IMR-90 (cell line): ENCODE measurements at regions not wholly inside any gene's neighbourhood (a gene's known extent, or its start where the extent isn't known, plus 50 kb on each side); places are given as distances from the start of the nearest gene placed in this dataset.

Experiments used
- ATAC-seq: fragments of 200-7000 bp; cut with Tn5 transposase; 2 replicates; pipeline ENCODE4 v1.9.1; 2020; ENCODE audit warnings: low read depth, mild to moderate bottlenecking, moderate library complexity
- BruUV-seq: library from RNA; stranded (reverse); fragments of 400-500 nt; replicated peaks from 2 replicates; lab custom pipeline; 2021; lab: Mats Ljungman, UMichigan
- CTCF ChIA-PET: fragments of 300-600 bp; formaldehyde crosslinking; extraction: SDS; loops from one replicate; lab custom pipeline; 2021; ENCODE audit warnings: antibody characterized with exemption; lab: Yijun Ruan, JAX
- POLR2A ChIA-PET: fragments of 300-600 bp; sonication (Branson Sonifier 250); formaldehyde crosslinking; loops from one replicate; lab custom pipeline; 2022; ENCODE audit warnings: antibody characterized with exemption; ENCODE audit not compliant: unreplicated experiment; lab: Charles Lee
- DNase-seq: peaks from one replicate; pipeline ENCODE4 v3.0.0; 2013
- H2AFZ ChIP-seq: replicated peaks from 2 replicates; pipeline ENCODE3; 2013; ENCODE audit warnings: low read length, mild to moderate bottlenecking; ENCODE audit not compliant: poor library complexity
- H2AK5ac ChIP-seq: 2 replicates; pipeline ENCODE4 v1.6.1; 2013; ENCODE audit warnings: low read depth, low read length, inconsistent platforms
- H2AK9ac ChIP-seq: replicated peaks from 2 replicates; pipeline ENCODE3; 2013; ENCODE audit warnings: mild to moderate bottlenecking, low read depth, low read length, moderate library complexity; ENCODE audit not compliant: poor library complexity
- H2BK120ac ChIP-seq: 2 replicates; pipeline ENCODE4 v1.6.1; 2013; ENCODE audit warnings: low read depth, low read length, inconsistent platforms
- H2BK15ac ChIP-seq: 3 replicates; pipeline ENCODE4 v1.6.1; 2013; ENCODE audit warnings: low read depth, low read length, inconsistent platforms
- H2BK20ac ChIP-seq: 2 replicates; pipeline ENCODE4 v1.6.1; 2013; ENCODE audit warnings: low read depth, mild to moderate bottlenecking, inconsistent platforms, low read length, moderate library complexity
- H2BK5ac ChIP-seq: 2 replicates; pipeline ENCODE4 v1.6.1; 2013; ENCODE audit warnings: mild to moderate bottlenecking, low read depth, low read length, inconsistent platforms; ENCODE audit not compliant: poor library complexity, severe bottlenecking
- H3K14ac ChIP-seq: replicated peaks from 2 replicates; pipeline ENCODE4 v1.6.1; 2013; ENCODE audit warnings: low read depth, low read length, inconsistent platforms
- H3K18ac ChIP-seq: 2 replicates; pipeline ENCODE4 v1.6.1; 2013; ENCODE audit warnings: low read depth, low read length, control low read depth
- H3K23ac ChIP-seq: 2 replicates; pipeline ENCODE4 v1.6.1; 2013; ENCODE audit warnings: low read depth, low read length, inconsistent platforms
- H3K27ac ChIP-seq: 2 replicates; pipeline ENCODE4 v1.5.1; 2013; ENCODE audit warnings: mild to moderate bottlenecking, control low read depth, low read length; ENCODE audit not compliant: insufficient read depth
- H3K27me3 ChIP-seq: 2 replicates; pipeline ENCODE4 v1.6.1; 2013; ENCODE audit warnings: low read length; ENCODE audit not compliant: control insufficient read depth, insufficient read depth
- H3K36me3 ChIP-seq: 2 replicates; pipeline ENCODE4 v1.6.1; 2013; ENCODE audit warnings: low read length, mixed read lengths; ENCODE audit not compliant: control insufficient read depth, insufficient read depth
- H3K4ac ChIP-seq: 2 replicates; pipeline ENCODE4 v1.6.1; 2013; ENCODE audit warnings: low read depth, low read length, inconsistent platforms
- H3K4me1 ChIP-seq: 2 replicates; pipeline ENCODE4 v1.6.1; 2013; ENCODE audit warnings: low read length, mixed read lengths; ENCODE audit not compliant: control insufficient read depth, insufficient read depth
- H3K4me2 ChIP-seq: 2 replicates; pipeline ENCODE4 v1.6.1; 2013; ENCODE audit warnings: low read depth, mild to moderate bottlenecking, control low read depth, low read length, moderate library complexity
- H3K4me3 ChIP-seq: 2 replicates; pipeline ENCODE4 v1.5.1; 2013; ENCODE audit warnings: low read depth, mild to moderate bottlenecking, control low read depth, low read length, moderate library complexity; ENCODE audit not compliant: insufficient read depth
- H3K56ac ChIP-seq: 2 replicates; pipeline ENCODE4 v1.6.1; 2013; ENCODE audit warnings: low read length, inconsistent platforms; ENCODE audit not compliant: insufficient read depth; ENCODE audit errors: extremely low read depth
- H3K79me1 ChIP-seq, 2 experiments: 2 replicates each; pipeline ENCODE4 v1.6.1; 2013; ENCODE audit warnings: low read length in 2 of 2, inconsistent platforms in 1 of 2, low read depth in 1 of 2
- H3K9ac ChIP-seq: 2 replicates; pipeline ENCODE4 v1.6.1; 2013; ENCODE audit warnings: low read depth, low read length, control low read depth
- H3K9me1 ChIP-seq: 2 replicates; pipeline ENCODE4 v1.6.1; 2013; ENCODE audit warnings: low read length, inconsistent platforms; ENCODE audit not compliant: insufficient read depth
- H3K9me3 ChIP-seq: 2 replicates; pipeline ENCODE4 v1.6.1; 2013; ENCODE audit warnings: low read length; ENCODE audit not compliant: control insufficient read depth, insufficient read depth
- H4K20me1 ChIP-seq: 2 replicates; pipeline ENCODE4 v1.6.1; 2013; ENCODE audit warnings: low read length, inconsistent platforms; ENCODE audit not compliant: insufficient read depth
- H4K5ac ChIP-seq: 2 replicates; pipeline ENCODE4 v1.6.1; 2013; ENCODE audit warnings: mild to moderate bottlenecking, low read depth, low read length, control low read depth
- H4K8ac ChIP-seq, 2 experiments: 2 replicates each; pipeline ENCODE4 v1.6.1; 2013; ENCODE audit warnings: low read depth in 2 of 2, low read length in 2 of 2, control low read depth in 1 of 2, inconsistent platforms in 1 of 2
- H4K91ac ChIP-seq: 2 replicates; pipeline ENCODE4 v1.6.1; 2013; ENCODE audit warnings: low read depth, low read length, inconsistent platforms; ENCODE audit not compliant: insufficient read depth
- CEBPB ChIP-seq: IDR thresholded peaks from 2 replicates; pipeline ENCODE4 v1.6.1; 2012; ENCODE audit warnings: low read depth, low read length, improper control_type of control experiment
- RFX5 ChIP-seq: IDR thresholded peaks from 2 replicates; pipeline ENCODE4 v1.8.0; 2012; ENCODE audit warnings: low read depth, mild to moderate bottlenecking, low read length, moderate library complexity
- WGBS, 2 experiments: methylation state at CpG; one replicate each; pipeline versions ENCODE4 v1.1.5 to v1.1.7; 2013; ENCODE audit warnings: missing lambda C conversion rate in 2 of 2; ENCODE audit not compliant: insufficient read length in 1 of 2; ENCODE audit errors: extremely low coverage in 2 of 2; 5-methylcytosine and 5-hydroxymethylcytosine counted together
- dilution Hi-C: fragments of 300-500 bp; cut with HindIII; formaldehyde crosslinking; loops from one replicate; pipeline ENCODE4 v1.14.3; 2018; ENCODE audit warnings: low sequenced_read_pairs; ENCODE audit not compliant: unreplicated experiment
- in situ Hi-C: fragments of 300-500 bp; cut with MboI; formaldehyde crosslinking; loops from 3 replicates; pipeline ENCODE4 v1.14.3; 2019; ENCODE audit warnings: low sequenced_read_pairs, inconsistent platforms, mixed read lengths
- intact Hi-C: fragments of 100-400 bp; cut with micrococcal nuclease; formaldehyde crosslinking; loops from 2 replicates; pipeline ENCODE4 v1.10.0; 2022

GRCh38 chr13:107808389-107808788 is 406.9 kb downstream of the LIG4 start:
- dilution Hi-C loops (no loop called here), in situ Hi-C loops (no loop called here)
- no CpG with 5 or more reads among the region's 3 CpGs for WGBS, 2 experiments

More at GRCh38 chr13:107808389-107808788, 406.9 kb downstream of the LIG4 start:
- peak overlapping the region; percentile 63; the same call in 1 of the 2 replicates for H3K4me2 ChIP-seq
- H3K79me1 ChIP-seq, result peaks cover 19 to 57% of the 10 kb centered on the region in 2 experiments; a peak in 3 of 4 replicates
- peak; percentile 35 for ATAC-seq
- no peaks in the 10 kb centered on the region for H3K9me3 ChIP-seq
- no peak overlapping the region for H3K9ac ChIP-seq
- no peak overlapping the region for H2AK9ac ChIP-seq
- no TSS peak for BruUV-seq
- TF ChIP-seq CEBPB, result peak; percentile 88
- no peak for TF ChIP-seq RFX5
- H2BK5ac ChIP-seq, result peak overlapping the region; percentile 47
- H4K20me1 ChIP-seq, result peaks cover 28% of the 10 kb centered on the region; the same call in 1 of the 2 replicates
- no peak overlapping the region for H4K91ac ChIP-seq
- peaks cover 9% of the 10 kb centered on the region for H3K4me1 ChIP-seq
- H2BK20ac ChIP-seq, result no peak overlapping the region
- ChIA-PET CTCF (interaction anchor here (0.6 kb wide), 2 partner anchors 43 to 996 kb away, joined by 3 to 4 read pairs; no protein-coding TSS in a partner anchor), POLR2A (no interaction called here)
- intact Hi-C loops, result no loop called here
- no peak overlapping the region for H4K8ac ChIP-seq
- no peak overlapping the region; the same call in 1 of the 2 replicates for H3K4ac ChIP-seq
- no peak overlapping the region for H3K14ac ChIP-seq
- no peak overlapping the region for H2BK15ac ChIP-seq
- no peak overlapping the region for H2AK5ac ChIP-seq
- no peaks in the 10 kb centered on the region for H3K36me3 ChIP-seq
- no peak overlapping the region for H3K18ac ChIP-seq
- no peak overlapping the region for H4K5ac ChIP-seq
- H3K27me3 ChIP-seq, result no peaks in the 10 kb centered on the region
- H3K4me3 ChIP-seq, result no peak overlapping the region
- H3K27ac ChIP-seq, result no peak overlapping the region
- H2AFZ ChIP-seq, result no peak overlapping the region
- H3K23ac ChIP-seq, result no peak overlapping the region
- peaks cover 11% of the 10 kb centered on the region; the same call in 1 of the 2 replicates for H3K9me1 ChIP-seq
- DNase-seq, result peak; percentile 62
- H3K56ac ChIP-seq, result no peak overlapping the region
- H2BK120ac ChIP-seq, result no peak overlapping the region
